ENCODE measurements at regions not wholly inside any gene's neighbourhood (a gene's known extent, or its start where the extent isn't known, plus 50 kb on each side); places are given as distances from the start of the nearest gene placed in this dataset.
"Not testable (repeated sequence)": the region's sequence is repeated elsewhere in the genome, so short reads cannot be mapped to it uniquely, and the experiment has no call there.

DNA sequence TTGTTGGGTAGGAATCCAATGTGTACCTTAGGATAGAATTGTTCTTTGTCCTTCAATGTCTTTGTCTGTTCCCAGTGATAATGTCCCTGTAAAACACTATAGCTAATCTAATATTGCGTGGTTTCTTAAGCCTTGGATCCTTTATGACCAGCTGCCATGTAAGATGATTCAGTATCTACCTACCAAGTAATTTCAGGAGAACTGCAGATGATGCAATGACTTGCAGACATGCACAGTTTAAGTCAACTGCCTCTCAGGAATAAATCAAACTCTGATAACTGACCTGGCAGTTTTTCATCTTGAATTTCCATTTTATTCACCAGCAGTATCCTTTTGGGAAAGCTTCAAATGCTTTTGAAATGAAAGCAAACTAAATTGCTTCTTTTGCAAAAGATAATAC is 157.8 kb downstream of the TPBG start:
- Histone ChIP-seq H3K4me1 (no peaks in the 10 kb centered on the region), H3K27ac (replicated peaks in 1 of 4) (no peak overlapping the region), H3K9me3 (peaks cover 0 to 7% (median 3%) of the 10 kb centered on the region in 4 donors), H3K4me3 (no peak overlapping the region), H3K27me3 (no peaks in the 10 kb centered on the region), H3K36me3 (no peaks in the 10 kb centered on the region)
- intact Hi-C loops (cut with DNase I) = no loop called here
- no peak for DNase-seq (ENCODE audit: extremely low spot score)
- WGBS = 88% methylated on average over 1 of the region's 1 CpG
- no peak for TF ChIP-seq POLR2A (IDR thresholded peaks at IDR 0.05; ENCODE audit: low read depth)
- TF ChIP-seq EP300 (IDR thresholded peaks at IDR 0.05) = no peak
- TF ChIP-seq POLR2AphosphoS5 (IDR thresholded peaks at IDR 0.05) = no peak
- TF ChIP-seq, protein P1, sequence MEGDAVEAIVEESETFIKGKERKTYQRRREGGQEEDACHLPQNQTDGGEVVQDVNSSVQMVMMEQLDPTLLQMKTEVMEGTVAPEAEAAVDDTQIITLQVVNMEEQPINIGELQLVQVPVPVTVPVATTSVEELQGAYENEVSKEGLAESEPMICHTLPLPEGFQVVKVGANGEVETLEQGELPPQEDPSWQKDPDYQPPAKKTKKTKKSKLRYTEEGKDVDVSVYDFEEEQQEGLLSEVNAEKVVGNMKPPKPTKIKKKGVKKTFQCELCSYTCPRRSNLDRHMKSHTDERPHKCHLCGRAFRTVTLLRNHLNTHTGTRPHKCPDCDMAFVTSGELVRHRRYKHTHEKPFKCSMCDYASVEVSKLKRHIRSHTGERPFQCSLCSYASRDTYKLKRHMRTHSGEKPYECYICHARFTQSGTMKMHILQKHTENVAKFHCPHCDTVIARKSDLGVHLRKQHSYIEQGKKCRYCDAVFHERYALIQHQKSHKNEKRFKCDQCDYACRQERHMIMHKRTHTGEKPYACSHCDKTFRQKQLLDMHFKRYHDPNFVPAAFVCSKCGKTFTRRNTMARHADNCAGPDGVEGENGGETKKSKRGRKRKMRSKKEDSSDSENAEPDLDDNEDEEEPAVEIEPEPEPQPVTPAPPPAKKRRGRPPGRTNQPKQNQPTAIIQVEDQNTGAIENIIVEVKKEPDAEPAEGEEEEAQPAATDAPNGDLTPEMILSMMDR (IDR thresholded peaks at IDR 0.05) = no peak

DNA sequence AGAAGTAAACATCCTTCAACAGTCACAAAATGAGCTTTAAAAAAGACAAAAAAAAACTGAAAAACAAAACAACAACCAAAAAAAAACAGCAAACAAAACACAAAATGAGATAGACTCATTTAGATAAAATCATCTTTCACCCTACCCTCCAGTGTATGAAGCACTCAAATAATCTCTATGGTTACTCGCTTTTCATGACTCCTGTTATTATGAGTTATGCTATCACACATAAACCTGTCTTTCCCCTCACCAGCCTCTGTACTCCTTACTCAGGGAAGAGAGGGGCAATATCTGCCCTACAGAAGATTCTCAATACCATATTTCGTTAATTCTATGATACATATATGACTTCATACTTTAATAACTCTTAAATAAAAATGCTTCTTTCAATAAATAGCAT is 158.2 kb downstream of the TPBG start:
- no peak for DNase-seq (ENCODE audit: extremely low spot score)
- TF ChIP-seq EP300 (IDR thresholded peaks at IDR 0.05) = no peak
- no peak for TF ChIP-seq POLR2A (IDR thresholded peaks at IDR 0.05; ENCODE audit: low read depth)
- no peak for TF ChIP-seq POLR2AphosphoS5 (IDR thresholded peaks at IDR 0.05)
- TF ChIP-seq, protein P1 (IDR thresholded peaks at IDR 0.05) = no peak
- Histone ChIP-seq H3K9me3 (peaks cover 0 to 6% (median 3%) of the 10 kb centered on the region in 4 donors), H3K27me3 (no peaks in the 10 kb centered on the region), H3K4me3 (no peak overlapping the region), H3K36me3 (no peaks in the 10 kb centered on the region), H3K4me1 (no peaks in the 10 kb centered on the region), H3K27ac (replicated peaks in 1 of 4) (no peak overlapping the region)
- 90% methylated on average over 2 of the region's 2 CpGs for WGBS
- intact Hi-C loops (cut with DNase I) = no loop called here

GRCh38 chr6:82524031-82524430 is 160.4 kb downstream of the TPBG start:
- 85% methylated on average over 4 of the region's 8 CpGs for WGBS
- TF ChIP-seq, protein P1 (IDR thresholded peaks at IDR 0.05) = no peak
- TF ChIP-seq POLR2AphosphoS5 (IDR thresholded peaks at IDR 0.05) (no peak), EP300 (IDR thresholded peaks at IDR 0.05) (no peak), POLR2A (IDR thresholded peaks at IDR 0.05; ENCODE audit: low read depth) (no peak)
- H3K27me3 ChIP-seq = no peaks in the 10 kb centered on the region
- no peaks in the 10 kb centered on the region for H3K36me3 ChIP-seq
- no peak for DNase-seq (ENCODE audit: extremely low spot score)
- intact Hi-C loops (cut with DNase I) = no loop called here
- H3K27ac ChIP-seq (replicated peaks in 1 of 4) = no peak overlapping the region
- H3K4me1 ChIP-seq = no peaks in the 10 kb centered on the region
- no peak overlapping the region for H3K4me3 ChIP-seq
- no peaks in the 10 kb centered on the region for H3K9me3 ChIP-seq

DNA sequence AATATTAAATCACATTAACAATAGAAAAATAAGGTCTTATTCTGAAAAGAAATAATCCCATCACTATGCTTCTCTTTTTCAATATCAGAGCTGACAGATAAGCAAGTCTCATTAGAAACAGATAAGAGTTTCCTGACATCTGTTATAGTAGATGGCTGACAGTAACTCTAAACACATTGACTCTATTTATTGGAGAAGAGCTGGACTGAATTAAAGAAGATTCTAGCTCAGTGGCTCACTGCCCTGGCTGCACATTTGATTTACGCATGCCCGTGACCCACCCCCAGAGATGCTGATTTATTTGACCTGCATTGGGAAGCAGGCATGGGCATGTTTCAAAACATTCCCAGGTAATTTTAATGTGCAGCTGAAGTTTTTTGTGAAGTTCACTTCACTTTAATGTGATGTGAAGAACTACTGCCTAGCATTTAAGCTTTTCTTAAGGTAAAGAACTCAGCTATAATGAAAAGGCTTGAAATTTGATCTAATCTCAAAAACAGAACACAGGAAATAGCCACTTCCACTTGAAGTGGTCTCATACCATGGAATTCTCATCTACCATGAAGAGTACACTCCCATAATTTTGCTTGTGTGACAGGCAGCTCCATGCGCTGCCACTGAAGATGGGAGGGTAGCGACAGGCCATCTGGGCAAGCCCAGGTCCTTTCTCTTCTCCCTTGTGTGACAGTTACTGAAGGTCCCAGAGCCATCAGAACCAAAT is 162.3 kb downstream of the TPBG start:
- intact Hi-C loops (cut with DNase I) = no loop called here
- no peaks in the 10 kb centered on the region for H3K9me3 ChIP-seq
- TF ChIP-seq EP300 (IDR thresholded peaks at IDR 0.05) = no peak
- TF ChIP-seq, protein P1 (IDR thresholded peaks at IDR 0.05) = no peak
- TF ChIP-seq POLR2AphosphoS5 (IDR thresholded peaks at IDR 0.05) = no peak
- no peak for TF ChIP-seq POLR2A (IDR thresholded peaks at IDR 0.05; ENCODE audit: low read depth)
- H3K4me3 ChIP-seq = no peak overlapping the region
- 86% methylated on average over 4 of the region's 4 CpGs for WGBS
- no peaks in the 10 kb centered on the region for H3K36me3 ChIP-seq
- H3K4me1 ChIP-seq = no peaks in the 10 kb centered on the region
- no peak for DNase-seq (ENCODE audit: extremely low spot score)
- no peak overlapping the region for H3K27ac ChIP-seq (replicated peaks in 1 of 4)
- H3K27me3 ChIP-seq = no peaks in the 10 kb centered on the region

GRCh38 chr6:82529960-82530460 is 166.4 kb downstream of the TPBG start:
- H3K4me1 ChIP-seq; H3K36me3 ChIP-seq; H3K27me3 ChIP-seq; DNase-seq (ENCODE audit: extremely low spot score); H3K27ac ChIP-seq (replicated peaks in 1 of 4); H3K4me3 ChIP-seq; H3K9me3 ChIP-seq; intact Hi-C loops (cut with DNase I): not testable (repeated sequence)
- WGBS = 95% methylated on average over 2 of the region's 2 CpGs

Data from esophagus muscularis mucosa (tissue), 4 donors.